ENCODE measurements at regions not wholly inside any gene's neighbourhood (a gene's known extent, or its start where the extent isn't known, plus 50 kb on each side); places are given as distances from the start of the nearest gene placed in this dataset.

- no peak for DNase-seq
Measured at GRCh38 chr1:4603295-4604110, 50.9 kb upstream of the AJAP1 start.
